Activated CD4-positive, alpha-beta T cell treated with anti-CD3 and anti-CD28 coated beads, Interleukin-2, amount 50 U/mL, for 4 hours (primary cell): ENCODE measurements at regions not wholly inside any gene's neighbourhood (a gene's known extent, or its start where the extent isn't known, plus 50 kb on each side); places are given as distances from the start of the nearest gene placed in this dataset.
"Not testable (repeated sequence)": the region's sequence is repeated elsewhere in the genome, so short reads cannot be mapped to it uniquely, and the experiment has no call there.

Experiments used
- DNase-seq, 2 experiments: peaks; one replicate each; pipeline ENCODE4 v3.0.0-alpha.2; 2020

GRCh38 chr18:38243291-38243690 is 677.7 kb upstream of the CELF4 start:
- DNase-seq, result no peak

- DNase-seq, result no peak
These were observed 676.1 kb upstream of the CELF4 start for GRCh38 chr18:38241736-38242135.

GRCh38 chr18:38241216-38241615 is 675.6 kb upstream of the CELF4 start:
- DNase-seq, result no peak

- DNase-seq, result no peak
These were observed 674.0 kb upstream of the CELF4 start for GRCh38 chr18:38239606-38240005.

- no peak for DNase-seq
These were observed 672.2 kb upstream of the CELF4 start for GRCh38 chr18:38237796-38238195.

GRCh38 chr18:38221476-38222100 is 656.0 kb upstream of the CELF4 start:
- DNase-seq, result no peak

- DNase-seq, result no peak
These were observed 633.4 kb upstream of the CELF4 start for GRCh38 chr18:38198956-38199355.

GRCh38 chr18:38198526-38198925 is 632.9 kb upstream of the CELF4 start:
- DNase-seq, result no peak

GRCh38 chr18:38186491-38186890 is 620.9 kb upstream of the CELF4 start:
- no peak for DNase-seq

GRCh38 chr18:38174594-38174993 is 609.0 kb upstream of the CELF4 start:
- no peak for DNase-seq

GRCh38 chr18:38174173-38174572 is 608.6 kb upstream of the CELF4 start:
- no peak for DNase-seq

GRCh38 chr18:38170845-38171244 is 605.2 kb upstream of the CELF4 start:
- no peak for DNase-seq

GRCh38 chr18:38167623-38168022 is 602.0 kb upstream of the CELF4 start:
- DNase-seq, result no peak

- DNase-seq, result not testable (repeated sequence)
These were observed 587.5 kb upstream of the CELF4 start for GRCh38 chr18:38153116-38153515.

- no peak for DNase-seq
These were observed 551.1 kb upstream of the CELF4 start for GRCh38 chr18:38116716-38117115.

- no peak for DNase-seq
These were observed 549.6 kb upstream of the CELF4 start for GRCh38 chr18:38115201-38115600.

GRCh38 chr18:38087538-38087937 is 521.9 kb upstream of the CELF4 start:
- no peak for DNase-seq

- no peak for DNase-seq
These were observed 515.9 kb upstream of the CELF4 start for GRCh38 chr18:38081516-38081915.

GRCh38 chr18:38077229-38077628 is 511.6 kb upstream of the CELF4 start:
- DNase-seq, result no peak

- no peak for DNase-seq
These were observed 510.9 kb upstream of the CELF4 start for GRCh38 chr18:38076346-38077070.

GRCh38 chr18:38074298-38074876 is 508.8 kb upstream of the CELF4 start:
- no peak for DNase-seq

- no peak for DNase-seq
These were observed 502.2 kb upstream of the CELF4 start for GRCh38 chr18:38067821-38068220.

GRCh38 chr18:38067086-38067485 is 501.5 kb upstream of the CELF4 start:
- DNase-seq, result no peak

- DNase-seq, result no peak
These were observed 487.4 kb upstream of the CELF4 start for GRCh38 chr18:38052879-38053590.
